Stimulated activated CD4-positive, alpha-beta T cell treated with anti-CD3 and anti-CD28 coated beads, Interleukin-12 subunit alpha, Interleukin-12 subunit beta, amount 100 ng/mL, for 24 hours (primary cell): ENCODE measurements at regions not wholly inside any gene's neighbourhood (a gene's known extent, or its start where the extent isn't known, plus 50 kb on each side); places are given as distances from the start of the nearest gene placed in this dataset.

ENCODE experiments used
- DNase-seq, 2 experiments: peaks; one replicate each; pipeline ENCODE4 v3.0.0-alpha.2; 2020; ENCODE audit warnings: low read depth in 2 of 2

DNA sequence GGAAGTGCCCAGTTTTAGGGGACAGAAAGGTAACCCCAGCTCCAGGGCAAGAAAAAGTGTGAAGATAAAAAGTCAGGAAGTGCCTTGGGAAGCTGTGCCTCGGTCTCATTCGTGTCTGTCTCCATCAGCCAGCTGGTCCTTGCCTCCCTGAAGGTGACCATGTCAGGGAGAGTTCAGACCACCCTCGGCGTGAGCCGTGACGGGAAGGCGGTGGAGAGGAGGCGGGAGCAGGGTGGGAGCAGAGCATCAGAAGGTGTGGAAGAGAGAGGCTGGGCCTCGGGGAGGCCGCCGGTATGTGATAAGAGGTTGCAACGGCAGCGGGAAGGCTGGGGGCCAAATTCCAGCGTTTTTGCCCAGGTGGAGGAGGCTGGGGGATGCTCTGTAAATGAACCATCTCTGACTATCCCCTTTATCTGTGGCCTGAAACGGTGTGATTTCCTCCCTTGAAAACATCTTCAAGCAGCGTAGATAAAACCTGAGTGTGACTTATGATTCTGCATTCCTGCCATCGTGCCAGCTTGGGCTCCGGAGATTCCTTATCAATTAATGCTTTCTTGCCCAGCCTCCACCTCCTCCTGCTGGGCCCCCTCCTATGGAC lies 251.8 kb downstream of the IRF8 start:
- no peak for DNase-seq

DNA sequence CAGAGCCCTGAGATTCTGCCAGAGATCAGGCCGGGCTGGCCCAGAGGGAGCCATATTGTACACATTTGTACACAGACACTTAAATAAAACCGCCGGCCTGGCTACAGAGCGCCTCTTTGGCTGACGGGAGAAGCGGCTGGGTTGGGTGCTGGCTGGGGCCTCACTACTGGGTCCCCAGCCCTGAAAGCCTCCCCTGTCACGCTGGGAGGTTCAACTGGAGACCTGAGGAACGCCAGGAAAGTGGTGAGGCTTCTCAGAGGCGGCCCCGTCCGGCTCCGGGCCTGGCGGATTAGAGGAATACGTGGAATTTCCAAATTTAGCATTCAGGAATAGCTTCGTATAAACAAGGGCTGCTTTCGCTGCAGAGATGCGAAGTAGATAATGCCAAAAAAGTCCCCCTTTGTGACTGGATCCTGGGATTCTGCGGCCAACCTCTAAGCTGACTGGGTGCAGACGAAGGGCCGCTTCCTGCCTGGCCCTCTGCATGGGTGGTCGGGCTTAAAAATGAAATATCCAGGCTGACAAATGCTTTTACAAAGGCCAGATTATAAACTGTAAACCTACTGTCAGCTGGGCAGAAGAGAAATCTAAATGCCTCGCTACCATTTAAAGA lies 252.4 kb downstream of the IRF8 start:
- DNase-seq: no peak

DNA sequence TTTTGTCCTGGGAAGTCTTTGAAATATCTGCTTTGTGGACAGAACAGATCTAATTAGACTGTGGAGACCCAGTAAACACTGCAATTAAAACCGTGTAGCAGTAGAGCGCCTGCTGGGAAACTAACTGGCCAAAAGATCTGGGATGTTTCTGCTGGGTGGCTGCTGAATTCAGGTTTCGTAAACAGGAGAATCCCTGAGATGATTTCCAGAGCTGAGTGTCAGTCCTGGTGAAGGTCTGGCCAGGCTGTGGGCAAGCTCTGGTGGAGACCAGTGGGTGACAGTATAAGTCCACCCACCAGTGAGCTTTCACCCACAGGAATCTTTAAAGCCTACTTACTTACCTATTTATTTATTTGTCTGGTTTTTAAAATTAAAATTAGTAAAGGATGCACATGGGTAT lies 257.2 kb downstream of the IRF8 start:
- no peak for DNase-seq

DNA sequence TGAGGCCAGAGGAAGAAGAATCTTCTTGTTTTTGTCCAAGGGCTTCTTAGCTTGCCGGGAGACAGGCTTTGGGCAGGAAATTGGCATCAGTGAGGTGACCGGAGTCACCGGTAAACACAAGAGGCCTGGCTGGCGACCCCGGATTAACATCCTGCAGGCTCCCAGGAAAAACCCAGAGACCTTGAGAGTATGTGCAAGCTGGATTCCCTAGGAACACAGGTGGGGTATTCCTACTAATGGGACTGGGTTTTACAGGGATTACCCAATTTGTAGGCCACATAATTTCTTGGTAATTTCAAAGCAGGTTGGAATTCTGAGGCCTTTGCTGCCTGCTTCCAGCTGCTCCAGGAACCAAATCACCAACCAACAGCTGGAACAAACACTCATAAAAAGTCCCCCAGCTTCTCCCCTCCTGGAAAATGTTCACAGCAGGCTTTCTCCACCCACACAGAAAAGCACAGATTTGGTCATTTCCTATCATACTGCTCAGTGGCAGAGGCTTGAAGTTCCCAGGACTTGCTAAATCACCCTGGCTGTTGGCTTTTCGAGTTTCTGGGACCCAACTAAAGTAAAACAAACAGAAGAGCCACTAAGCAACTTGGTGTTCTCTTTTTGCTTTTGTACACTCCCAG lies 258.8 kb downstream of the IRF8 start:
- DNase-seq: no peak

DNA sequence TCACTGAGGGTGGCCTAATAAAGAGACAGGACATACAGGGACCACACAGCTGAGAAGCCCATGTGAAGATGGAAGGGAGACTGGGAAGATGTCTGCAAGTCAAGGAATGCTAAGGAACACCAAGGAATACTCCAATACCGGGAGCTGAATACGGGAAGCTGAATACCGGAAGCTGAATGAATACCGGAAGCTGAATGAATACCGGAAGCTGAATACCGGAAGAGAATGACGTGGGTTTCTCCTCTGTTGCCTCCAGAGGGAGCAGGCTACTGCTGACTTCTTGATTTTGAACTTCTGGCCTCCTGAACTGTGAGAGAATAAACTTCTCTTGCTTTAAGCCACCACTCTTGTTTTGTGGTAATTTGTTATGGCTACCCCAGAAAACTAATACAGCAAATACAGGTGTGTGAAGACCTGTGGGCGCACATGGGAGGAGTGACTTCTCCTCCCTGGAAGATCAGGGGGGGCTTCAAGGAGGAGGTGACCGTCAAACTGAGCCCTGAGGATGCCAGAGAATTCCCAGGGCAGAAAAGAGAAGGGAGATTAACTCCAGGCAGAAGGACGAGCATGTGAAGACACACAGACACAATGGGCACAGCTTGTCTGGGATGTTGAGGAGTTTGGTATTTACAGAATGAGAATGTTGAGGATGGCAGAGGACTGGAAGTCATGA lies 259.9 kb downstream of the IRF8 start:
- DNase-seq: no peak

DNA sequence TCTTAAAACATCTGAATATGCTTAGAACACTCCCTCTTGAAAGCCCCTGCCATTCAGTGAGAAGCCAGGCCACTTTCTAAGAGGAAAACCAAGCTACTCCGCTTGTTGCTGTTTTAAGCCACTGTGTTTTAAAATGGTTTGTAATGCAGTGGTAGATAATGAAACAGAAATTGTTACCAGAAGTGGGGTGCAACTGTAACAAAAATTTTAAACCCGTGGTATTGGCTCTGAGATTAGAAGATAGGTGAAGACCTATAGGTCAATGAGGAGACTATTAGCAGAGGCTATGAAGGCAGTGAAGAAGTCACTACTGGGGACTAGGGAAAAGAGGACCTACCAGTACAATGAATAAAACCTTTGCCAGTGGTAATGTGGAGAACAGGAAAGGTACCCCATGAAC lies 266.5 kb downstream of the IRF8 start:
- no peak for DNase-seq

DNA sequence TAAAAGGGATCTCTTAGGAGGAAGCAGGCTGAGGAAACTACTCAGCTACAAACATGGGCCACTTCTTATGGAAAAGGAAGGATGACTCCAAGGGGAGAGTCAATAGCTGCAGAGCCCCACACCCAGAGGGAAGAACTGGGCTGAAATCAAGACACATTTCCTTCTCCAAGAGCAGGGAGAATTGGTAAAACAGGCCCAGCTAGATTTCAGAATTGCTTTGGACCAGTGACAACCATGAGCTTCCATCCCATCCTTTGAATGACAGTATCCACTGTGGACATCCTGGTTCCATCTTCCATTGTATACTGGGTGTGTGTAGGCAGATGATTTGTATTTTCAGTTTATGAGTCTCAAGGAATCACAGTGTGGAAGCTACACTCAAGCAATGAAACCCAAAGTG lies 267.5 kb downstream of the IRF8 start:
- no peak for DNase-seq

DNA sequence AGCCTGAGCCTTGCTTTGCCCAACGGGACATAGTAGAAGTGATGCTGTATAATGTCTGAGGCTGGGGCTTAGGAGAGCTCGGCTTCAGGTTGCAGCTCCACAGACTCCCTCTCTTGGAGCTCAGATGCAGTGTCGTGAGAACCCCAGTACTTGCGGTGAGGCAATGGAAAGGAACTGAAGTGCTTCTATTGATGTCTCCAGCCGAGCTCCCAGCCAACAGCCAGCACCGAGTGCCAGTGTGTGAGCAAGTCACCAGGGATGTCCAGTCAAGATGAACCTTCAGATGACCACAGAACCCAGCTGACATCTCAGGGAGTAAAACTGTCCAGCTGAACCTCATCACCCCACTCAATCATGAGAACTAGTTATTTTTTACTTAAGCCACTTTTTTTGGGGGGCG lies 268.1 kb downstream of the IRF8 start:
- no peak for DNase-seq

DNA sequence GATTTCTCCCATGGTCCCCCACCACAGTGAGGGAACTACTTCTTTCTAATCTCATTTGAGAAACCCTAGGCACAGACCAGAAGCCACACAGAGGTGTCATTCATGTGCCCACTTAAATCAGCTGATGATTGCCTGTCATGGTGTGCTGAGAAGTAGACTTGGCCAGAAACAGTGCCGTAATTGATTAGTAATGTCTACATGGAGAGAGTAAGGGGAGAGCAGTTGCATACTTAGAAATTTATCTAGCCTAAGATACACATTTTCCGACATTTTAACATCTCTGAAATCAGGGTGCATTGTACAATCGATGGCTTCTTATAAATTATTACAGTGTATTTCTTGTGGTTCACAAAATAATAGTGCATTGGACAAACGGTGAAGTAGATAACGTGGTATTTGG lies 271.8 kb downstream of the IRF8 start:
- no peak for DNase-seq

DNA sequence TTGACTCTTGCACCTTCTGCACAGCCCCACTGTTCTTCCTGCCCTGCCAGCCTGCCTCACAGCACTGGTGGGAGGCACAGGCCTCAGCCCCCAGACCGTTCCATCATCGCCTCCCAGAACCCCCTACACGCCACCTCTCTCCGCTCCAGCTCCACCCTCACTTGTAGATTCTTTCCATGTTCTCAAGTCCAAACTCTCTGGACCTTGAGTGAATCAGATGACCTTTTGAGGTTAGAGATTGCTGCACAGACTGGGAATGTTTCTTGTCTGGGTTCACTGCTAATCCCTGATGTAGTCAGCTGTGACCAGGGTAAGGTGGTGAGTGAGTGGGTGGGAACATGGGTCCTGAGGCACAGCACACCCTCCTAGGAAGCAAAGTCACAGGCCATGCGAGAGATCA lies 272.4 kb downstream of the IRF8 start:
- no peak for DNase-seq

DNA sequence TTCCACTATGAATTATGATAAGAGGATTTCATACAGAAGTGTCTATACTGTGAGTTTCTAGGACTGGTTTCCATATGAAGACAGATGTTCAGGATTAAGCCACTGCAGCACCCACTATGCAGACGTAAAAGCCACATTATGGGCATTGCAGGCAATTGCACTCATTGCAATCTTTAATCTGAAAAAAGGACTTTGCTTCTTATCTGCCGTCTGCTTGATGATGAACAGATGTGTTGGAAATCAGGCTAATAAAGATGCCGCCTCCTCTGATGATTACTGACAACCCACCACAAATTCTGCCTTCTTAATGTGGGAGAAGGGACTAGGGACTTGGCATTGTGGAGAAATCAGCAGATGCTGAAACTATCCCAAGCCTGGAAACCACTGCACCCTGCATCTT lies 276.9 kb downstream of the IRF8 start:
- no peak for DNase-seq

DNA sequence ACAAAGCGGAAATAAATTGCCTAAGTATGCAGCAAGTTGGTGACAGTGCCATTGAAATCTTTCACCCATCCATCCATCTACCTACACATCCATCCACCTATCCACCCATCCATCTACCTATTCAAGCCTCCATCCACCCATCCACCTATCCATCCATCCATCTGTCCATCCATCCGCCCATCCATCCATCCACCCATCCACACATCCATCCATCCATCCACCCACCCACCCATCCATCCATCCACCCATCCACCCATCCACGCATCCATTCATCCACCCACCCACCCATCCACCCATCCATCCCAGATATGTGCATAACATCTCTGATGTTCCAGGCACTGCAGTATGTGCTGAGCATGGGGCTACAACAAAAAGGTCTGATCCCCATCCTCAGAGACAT lies 277.5 kb downstream of the IRF8 start:
- DNase-seq: no peak

DNA sequence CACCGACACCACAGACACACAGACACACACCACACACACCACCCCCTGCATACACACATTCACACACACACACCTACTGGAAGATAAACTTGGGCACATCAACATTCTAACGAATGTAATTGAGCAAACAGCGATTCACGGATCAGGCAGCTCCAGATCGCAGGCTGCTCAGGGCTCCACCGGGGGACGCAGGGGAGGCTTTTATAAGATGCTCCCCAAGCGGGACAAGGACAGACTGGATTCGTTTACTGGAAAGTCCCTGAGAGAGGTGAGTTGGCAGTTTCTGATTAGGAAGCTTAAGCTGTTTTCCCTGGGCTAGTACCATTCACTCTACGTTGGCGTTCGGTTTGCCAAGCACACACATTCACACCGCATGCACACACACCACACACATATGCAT lies 281.3 kb downstream of the IRF8 start:
- DNase-seq: no peak

DNA sequence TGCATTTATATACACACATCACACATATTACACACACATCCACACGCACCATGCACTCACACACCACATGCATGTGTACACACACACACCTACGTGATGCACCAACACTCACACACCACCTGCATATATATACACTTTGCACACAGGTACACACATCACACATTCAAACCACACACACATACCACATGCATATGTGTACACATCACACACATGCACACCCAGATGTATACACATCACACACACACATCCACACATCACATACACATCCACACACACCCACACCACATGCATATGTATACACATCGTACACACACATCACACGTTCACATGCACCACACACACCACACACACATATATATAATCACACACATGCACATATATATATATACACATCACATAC lies 281.8 kb downstream of the IRF8 start:
- no peak for DNase-seq

DNA sequence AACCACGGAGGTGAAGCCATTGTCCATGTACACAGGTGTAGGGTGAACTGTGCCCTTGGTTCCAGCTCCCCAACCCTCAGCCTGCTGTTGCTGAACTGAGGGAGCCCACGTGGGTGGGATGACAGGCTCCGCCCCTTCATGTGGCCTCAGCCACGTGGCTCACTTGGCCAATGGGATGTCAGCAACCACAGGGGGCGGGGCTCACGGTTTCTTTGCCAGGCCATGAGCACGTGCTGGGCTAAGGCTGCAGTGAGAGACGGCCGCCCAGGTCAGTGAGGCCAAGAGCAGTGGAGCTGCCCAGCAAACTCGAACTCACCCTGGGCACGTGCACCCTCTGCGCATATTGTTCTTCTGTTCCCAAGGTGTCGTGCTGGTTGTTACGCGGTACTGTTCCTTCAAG lies 282.6 kb downstream of the IRF8 start:
- no peak for DNase-seq

DNA sequence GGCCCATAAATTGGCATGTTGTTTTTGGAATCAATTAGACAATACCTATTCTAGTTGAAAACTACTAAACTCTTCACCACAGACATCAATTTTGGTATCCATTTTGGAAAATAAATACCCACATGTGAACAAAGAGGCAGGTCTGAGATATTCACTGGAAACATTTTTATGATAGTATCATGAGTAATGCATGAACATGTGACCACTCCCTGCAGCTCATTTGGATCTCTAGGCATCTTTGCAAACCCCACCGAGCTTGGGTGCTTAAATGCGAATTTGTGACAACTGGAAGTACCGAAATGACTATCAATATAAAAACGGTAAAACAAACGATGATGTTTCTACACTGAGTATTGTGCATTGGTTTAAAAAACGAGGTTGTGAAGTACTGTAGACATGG lies 285.2 kb downstream of the IRF8 start:
- no peak for DNase-seq

DNA sequence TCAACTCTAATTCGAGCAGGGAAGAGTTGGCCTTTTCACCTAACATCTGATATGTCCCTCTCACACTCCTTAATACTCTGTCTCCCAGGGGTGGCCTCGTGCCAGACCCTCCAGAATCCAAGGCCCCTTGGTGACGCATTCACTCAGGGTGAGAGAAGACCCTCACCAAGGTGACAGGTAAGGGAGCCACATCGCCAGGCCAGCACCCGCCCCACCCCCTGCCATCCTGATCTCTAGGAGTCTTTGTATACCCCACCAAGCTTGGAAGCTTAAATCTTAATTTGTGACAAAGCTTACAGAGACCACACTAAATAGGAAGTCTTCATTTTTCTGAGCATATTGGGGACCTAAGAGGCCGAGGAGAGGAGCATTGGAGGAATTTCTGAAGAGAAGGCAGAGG lies 286.1 kb downstream of the IRF8 start:
- no peak for DNase-seq

DNA sequence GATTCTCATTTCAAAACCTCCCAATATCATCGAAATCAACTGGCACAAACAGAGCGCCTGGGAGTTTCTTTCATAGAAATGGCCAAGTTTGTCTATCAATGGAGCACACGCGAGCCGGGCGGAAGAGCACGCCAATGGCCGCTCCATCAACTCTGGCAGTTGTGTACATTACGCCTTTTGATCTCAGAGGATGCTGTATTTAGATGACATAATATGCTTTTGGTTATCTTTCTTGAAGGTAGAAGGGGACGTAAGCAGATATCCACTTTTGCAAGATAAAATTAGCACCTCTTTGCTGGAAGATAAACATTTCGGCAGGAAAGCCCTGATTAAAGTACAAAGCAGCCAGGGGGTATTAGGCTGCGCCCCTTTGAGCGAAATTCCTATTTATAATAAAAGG lies 287.4 kb downstream of the IRF8 start:
- no peak for DNase-seq

DNA sequence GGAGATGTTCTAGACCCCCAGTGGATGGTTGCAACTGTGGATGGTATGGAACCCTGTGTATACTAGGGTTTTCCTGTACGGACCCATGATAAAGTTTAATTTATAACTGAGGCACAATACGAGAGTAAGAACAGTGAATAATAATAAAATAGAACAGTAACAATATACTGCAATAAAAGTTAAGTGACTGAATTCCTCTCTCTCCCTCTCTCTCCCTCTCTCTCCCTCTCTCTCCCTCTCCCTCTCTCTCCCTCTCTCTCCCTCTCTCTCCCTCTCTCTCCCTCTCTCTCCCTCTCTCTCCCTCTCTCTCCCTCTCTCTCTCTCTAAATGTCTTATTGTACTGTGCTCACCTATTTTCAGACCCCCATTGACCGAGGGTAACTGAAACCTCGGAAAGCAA lies 291.0 kb downstream of the IRF8 start:
- no peak for DNase-seq

DNA sequence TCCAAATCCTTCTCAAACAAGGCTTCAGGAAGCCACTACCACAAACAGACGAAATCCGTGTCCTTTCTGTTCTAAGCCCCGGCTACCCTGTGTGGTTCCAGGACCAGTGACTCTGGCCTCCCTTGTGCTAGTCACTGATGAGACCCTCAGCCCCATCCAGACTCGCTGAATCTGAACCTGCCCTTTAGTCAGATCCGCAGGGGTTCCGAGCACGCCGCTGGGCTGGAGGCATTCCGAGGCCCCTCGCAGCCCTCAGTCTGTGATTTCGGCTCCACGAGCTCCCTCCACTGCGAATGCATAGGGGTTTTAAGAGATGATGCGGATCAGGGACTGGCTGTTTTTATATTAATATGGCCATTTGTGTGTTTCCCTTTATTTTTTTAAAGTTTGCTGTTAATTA lies 292.7 kb downstream of the IRF8 start:
- no peak for DNase-seq

DNA sequence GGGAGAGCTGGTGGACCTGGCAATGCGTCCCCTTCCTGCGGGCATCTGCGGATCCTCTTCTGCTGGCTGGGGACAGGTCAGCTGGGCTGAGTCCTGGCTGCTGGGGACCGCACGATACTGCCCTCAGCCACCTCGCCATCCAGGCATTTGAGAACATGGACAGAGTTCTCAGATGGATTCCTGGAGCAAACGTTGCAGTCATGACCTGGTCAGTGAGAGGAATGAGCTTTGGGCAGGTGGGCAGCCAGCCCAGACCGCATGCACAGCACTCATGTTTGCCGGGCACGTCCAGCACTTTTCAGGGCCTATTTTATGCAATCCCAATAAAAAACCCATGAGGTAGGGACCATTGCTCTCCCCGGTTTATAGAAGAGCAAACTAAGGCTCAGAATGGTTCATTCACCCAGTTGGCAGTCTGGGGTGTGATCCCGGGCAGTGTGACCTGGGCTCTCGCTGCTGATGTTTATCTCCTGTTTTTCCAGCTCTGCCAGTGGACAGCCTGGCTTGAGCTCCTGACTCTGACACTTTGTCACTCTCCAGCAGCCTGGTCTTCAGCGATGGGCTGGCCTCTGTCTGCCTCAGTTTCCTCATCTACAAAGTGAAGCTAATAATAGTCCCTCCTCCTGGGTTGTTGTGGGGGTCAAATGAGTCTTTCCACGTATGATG lies 294.7 kb downstream of the IRF8 start:
- DNase-seq: no peak

DNA sequence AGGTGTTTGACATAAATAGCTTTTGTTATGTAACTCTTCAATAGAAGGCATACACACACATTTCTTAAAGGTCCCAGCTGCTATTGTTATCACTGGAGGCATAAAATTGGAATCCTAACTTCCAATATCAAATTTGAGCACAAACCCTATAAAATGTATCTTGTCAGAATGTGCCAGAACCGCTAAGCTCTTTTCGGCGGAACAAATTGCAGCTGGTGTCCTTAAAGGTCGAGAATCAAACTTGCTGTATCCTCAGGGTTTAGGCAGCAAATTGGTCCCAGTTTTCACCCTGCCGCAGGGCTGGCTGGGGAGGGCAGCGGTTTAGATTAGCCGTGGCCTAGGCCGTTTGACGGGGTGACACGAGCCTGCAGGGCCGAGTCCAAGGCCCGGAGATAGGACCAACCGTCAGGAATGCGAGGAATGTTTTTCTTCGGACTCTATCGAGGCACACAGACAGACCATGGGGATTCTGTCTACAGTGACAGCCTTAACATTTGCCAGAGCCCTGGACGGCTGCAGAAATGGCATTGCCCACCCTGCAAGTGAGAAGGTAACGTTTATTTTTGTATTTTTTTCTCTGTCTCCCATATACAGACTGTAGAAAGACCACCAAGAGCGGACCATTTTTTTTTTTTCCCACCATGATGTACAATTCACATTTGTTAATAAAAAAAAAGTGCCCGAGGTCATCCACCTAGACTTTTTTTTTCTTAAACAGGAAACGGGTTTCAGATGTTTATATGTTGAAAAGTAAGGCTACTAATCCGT lies 297.1 kb downstream of the IRF8 start:
- no peak for DNase-seq
